Neural cell (in vitro differentiated cells): ENCODE measurements at regions not wholly inside any gene's neighbourhood (a gene's known extent, or its start where the extent isn't known, plus 50 kb on each side); places are given as distances from the start of the nearest gene placed in this dataset.

Experiments used
- EZH2 ChIP-seq: fragments of 200-600, 300-800 bp; shearing (Covaris generic), sonication (generic); IDR thresholded peaks from 2 replicates; pipeline ENCODE4 v1.6.1; 2014; ENCODE audit warnings: antibody characterized with exemption, low read length, borderline replicate concordance, mild to moderate bottlenecking; ENCODE audit not compliant: insufficient read depth, poor library complexity, severe bottlenecking
- POLR2AphosphoS5 ChIP-seq: IDR thresholded peaks from 2 replicates; pipeline ENCODE4 v1.6.1; 2012
- REST ChIP-seq: IDR thresholded peaks from 2 replicates; pipeline ENCODE4 v1.6.1; 2012; ENCODE audit warnings: borderline replicate concordance
- SMC3 ChIP-seq: fragments of 450-650 bp; conservative IDR thresholded peaks from 2 replicates; pipeline ENCODE4 v1.6.1; 2014; ENCODE audit warnings: antibody characterized with exemption, mild to moderate bottlenecking, moderate library complexity; ENCODE audit not compliant: poor library complexity
- TAF1 ChIP-seq: IDR thresholded peaks from 2 replicates; pipeline ENCODE4 v1.6.1; 2012; ENCODE audit warnings: low read depth
- TF ChIP-seq, protein P1 (sequence below): fragments of 450-650 bp; IDR thresholded peaks from 2 replicates; pipeline ENCODE4 v1.5.1; 2014; ENCODE audit warnings: antibody characterized with exemption, mild to moderate bottlenecking, moderate library complexity; ENCODE audit not compliant: poor library complexity, severe bottlenecking

DNA sequence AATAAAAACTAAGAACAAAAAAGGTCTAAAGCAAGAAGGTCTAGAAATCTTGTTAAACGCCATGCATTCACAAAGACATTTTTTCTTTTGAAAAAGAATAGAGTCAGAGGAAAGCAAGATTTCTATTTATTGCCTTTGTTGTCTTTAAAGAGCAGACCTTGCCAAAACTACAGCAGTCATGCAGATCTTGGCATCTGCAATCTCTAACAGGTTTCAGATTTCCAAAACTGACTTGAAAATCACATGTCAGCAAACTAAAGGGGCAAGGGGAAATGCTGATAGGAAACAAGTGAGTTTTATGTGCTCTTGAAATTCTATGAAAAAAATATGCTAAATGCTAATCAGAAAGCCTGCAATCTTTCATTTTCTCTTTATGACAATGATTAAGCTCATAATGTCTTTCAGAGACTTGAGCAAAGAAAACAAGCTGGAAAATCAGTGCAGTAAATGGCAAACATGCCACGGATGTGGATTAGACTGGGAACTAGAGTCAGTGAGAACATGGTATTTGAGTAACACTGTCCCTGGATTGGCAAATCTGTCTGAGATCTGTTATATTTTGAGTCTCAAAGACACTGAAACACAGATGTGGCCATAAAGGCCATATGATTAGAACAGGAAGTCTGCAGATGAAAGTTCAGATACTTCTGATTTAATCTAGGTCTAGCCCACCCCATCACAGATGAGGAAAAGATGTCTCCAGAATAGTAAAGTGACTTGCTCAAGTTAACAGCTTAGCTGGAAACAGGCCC lies 361.4 kb upstream of the RPS23 start:
- TF ChIP-seq EZH2 (no peak), SMC3 (no peak), TAF1 (no peak), POLR2AphosphoS5 (no peak), REST (no peak)
- TF ChIP-seq, protein P1, sequence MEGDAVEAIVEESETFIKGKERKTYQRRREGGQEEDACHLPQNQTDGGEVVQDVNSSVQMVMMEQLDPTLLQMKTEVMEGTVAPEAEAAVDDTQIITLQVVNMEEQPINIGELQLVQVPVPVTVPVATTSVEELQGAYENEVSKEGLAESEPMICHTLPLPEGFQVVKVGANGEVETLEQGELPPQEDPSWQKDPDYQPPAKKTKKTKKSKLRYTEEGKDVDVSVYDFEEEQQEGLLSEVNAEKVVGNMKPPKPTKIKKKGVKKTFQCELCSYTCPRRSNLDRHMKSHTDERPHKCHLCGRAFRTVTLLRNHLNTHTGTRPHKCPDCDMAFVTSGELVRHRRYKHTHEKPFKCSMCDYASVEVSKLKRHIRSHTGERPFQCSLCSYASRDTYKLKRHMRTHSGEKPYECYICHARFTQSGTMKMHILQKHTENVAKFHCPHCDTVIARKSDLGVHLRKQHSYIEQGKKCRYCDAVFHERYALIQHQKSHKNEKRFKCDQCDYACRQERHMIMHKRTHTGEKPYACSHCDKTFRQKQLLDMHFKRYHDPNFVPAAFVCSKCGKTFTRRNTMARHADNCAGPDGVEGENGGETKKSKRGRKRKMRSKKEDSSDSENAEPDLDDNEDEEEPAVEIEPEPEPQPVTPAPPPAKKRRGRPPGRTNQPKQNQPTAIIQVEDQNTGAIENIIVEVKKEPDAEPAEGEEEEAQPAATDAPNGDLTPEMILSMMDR = no peak
